Epithelial cell of esophagus (primary cell): ENCODE measurements at regions not wholly inside any gene's neighbourhood (a gene's known extent, or its start where the extent isn't known, plus 50 kb on each side); places are given as distances from the start of the nearest gene placed in this dataset.

Experiments used
- DNase-seq: peaks from one replicate; pipeline ENCODE4 v3.0.0; 2010; ENCODE audit warnings: low read depth
- H3K4me3 ChIP-seq: 2 replicates; pipeline ENCODE4 v1.5.1; 2011; ENCODE audit warnings: mild to moderate bottlenecking, low read length, control low read depth
- TF ChIP-seq, protein P1 (sequence below): IDR thresholded peaks from 2 replicates; pipeline ENCODE4 v1.5.1; 2011; ENCODE audit warnings: low read depth, mild to moderate bottlenecking, low read length, control low read depth, inconsistent platforms; ENCODE audit not compliant: insufficient read depth; ENCODE audit errors: missing control alignments

DNA sequence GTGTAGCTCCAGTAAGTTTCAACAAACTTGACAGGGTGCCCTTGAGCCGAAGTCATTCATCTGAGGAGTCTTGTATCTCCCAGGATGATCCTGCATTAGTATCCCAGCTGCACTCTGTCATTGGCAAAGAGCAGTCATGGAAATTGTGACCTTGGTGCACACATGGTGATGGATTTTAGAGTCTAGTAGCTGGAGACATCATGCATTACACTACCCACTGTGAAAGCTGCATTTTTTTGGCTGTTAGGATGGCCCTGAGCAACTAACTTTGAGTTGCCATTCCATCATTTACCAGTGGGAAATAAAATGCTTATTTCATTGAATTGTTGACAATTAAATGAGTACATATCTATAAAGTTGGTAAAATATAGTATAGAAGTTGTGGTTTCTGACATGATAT, 552.6 kb upstream of the CBLB start:
- TF ChIP-seq, protein P1, sequence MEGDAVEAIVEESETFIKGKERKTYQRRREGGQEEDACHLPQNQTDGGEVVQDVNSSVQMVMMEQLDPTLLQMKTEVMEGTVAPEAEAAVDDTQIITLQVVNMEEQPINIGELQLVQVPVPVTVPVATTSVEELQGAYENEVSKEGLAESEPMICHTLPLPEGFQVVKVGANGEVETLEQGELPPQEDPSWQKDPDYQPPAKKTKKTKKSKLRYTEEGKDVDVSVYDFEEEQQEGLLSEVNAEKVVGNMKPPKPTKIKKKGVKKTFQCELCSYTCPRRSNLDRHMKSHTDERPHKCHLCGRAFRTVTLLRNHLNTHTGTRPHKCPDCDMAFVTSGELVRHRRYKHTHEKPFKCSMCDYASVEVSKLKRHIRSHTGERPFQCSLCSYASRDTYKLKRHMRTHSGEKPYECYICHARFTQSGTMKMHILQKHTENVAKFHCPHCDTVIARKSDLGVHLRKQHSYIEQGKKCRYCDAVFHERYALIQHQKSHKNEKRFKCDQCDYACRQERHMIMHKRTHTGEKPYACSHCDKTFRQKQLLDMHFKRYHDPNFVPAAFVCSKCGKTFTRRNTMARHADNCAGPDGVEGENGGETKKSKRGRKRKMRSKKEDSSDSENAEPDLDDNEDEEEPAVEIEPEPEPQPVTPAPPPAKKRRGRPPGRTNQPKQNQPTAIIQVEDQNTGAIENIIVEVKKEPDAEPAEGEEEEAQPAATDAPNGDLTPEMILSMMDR: no peak

DNA sequence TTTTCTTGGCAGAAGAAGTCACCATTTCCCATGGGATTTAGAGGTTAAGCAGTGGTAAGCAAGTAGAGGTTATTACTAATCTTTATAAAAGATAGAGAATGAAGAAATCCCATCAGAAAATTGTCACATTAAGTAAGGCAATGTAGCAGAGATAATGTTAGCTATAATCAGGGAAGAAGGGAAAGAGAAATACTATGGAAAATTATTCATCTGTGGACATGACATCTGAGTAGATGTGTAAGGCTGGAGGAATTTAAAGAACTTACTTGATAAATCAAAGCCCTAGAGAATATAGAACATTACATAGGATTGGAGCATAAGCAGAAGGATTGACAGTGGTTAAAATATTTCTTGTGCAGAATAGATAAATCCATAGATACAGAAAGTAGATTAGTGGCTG, 553.1 kb upstream of the CBLB start:
- TF ChIP-seq, protein P1: no peak
- DNase-seq: no peak
- no peak overlapping the region for H3K4me3 ChIP-seq

More for the DNA sequence above, 552.6 kb upstream of the CBLB start:
- DNase-seq: no peak
- no peak overlapping the region for H3K4me3 ChIP-seq

DNA sequence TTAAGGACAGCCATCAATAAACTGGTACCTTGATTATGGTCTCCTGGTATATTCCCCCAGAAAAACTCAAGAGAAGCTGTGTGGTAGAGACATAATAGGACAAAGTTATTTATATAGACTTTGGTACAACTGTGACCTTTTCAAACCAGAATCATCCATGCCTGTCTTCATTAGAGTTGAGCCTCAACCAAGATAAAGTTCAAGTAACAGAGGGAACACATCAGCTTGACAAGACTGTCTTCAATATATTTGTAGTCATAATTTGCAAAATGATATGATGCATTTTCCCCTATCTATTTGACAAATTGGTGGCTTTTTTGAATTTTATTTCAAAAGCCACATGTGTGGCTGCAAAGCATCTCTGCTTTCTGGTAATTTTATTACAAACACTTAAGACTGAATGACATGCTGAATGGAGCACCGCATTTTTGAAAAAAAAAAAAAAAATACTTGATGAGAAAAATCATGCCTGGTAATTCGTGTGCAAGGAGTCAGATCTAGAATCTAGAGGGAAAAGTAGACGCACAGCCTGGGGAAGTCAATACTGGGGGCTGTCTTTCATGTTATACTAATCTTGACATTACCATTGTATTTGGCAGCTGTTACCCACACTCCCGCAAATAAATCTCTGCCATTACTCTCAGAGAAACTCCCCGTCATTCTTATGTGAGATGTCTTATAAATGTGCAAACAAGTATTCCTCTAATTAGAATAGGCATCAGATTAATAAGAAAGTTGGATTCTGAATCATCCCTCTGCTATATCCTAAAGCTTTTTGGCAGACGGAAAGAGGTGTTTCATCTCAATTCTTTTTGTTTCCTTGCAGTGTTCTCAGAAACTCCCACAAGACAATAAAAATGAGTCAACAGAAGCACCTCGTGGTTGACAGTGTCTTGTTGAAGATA, 554.8 kb upstream of the CBLB start:
- H3K4me3 ChIP-seq: no peak overlapping the region
- TF ChIP-seq, protein P1: no peak
- peak; percentile 69 for DNase-seq

DNA sequence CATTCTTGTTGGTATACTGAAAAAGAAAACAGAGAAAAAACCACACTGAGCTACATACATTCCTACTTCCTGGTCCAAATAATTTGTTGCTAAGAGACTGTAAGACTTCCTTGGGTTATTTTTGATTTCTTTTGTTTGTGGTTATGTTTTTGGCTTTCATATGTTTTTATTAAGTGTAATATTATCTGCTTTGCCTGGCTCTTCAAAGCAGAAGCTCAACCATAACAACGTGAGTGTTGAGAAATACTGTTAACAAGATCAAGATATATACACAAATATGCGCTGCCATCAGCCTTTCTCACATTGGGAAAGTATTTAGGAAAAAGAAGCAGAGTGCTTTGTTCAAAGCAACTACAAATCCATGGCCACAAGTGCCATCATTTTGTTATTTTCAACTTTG, 556.2 kb upstream of the CBLB start:
- no peak overlapping the region for H3K4me3 ChIP-seq
- TF ChIP-seq, protein P1: no peak

DNA sequence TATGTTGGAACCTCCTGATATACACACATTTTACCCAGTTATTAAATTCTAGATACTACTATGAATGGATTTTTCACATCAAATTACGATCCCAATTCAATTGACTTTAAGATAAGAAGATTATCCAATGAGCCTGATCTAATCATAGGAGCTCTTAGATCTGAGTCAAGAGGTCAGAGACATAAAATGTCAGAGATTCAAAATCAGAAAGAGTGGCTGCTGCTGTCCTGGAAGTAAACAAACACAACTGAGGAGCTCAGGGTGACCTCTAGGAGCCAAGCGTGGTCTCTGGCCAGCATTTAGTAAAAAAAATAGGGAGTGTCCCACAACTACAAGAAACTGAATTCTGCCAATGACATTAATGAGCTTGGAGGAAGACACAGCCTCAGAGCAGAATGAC, 557.1 kb upstream of the CBLB start:
- H3K4me3 ChIP-seq: no peak overlapping the region
- DNase-seq: no peak
- TF ChIP-seq, protein P1: no peak

More for the DNA sequence above, 556.2 kb upstream of the CBLB start:
- DNase-seq: no peak

DNA sequence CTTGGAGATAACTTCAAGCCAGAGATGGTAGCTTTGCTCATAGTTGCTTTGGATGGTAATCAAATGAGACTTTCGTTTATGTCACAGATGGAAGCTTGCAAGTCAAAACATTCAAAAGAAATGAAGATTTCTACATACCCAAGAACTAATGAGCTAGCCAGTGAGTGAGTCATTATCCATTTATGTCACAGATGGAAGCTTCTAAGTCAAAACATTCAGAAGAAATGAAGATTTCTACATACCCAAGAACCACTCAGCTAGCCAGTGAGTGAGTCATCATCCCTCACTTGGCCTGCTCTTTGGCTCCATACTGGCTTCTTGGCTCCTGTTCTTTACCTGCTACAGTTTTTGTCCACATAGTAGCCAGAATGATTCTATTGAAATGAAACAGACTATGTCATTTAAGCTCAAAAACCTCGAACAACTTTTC, 559.8 kb upstream of the CBLB start:
- peak; percentile 95 for DNase-seq
- H3K4me3 ChIP-seq: no peak overlapping the region
- TF ChIP-seq, protein P1: no peak

DNA sequence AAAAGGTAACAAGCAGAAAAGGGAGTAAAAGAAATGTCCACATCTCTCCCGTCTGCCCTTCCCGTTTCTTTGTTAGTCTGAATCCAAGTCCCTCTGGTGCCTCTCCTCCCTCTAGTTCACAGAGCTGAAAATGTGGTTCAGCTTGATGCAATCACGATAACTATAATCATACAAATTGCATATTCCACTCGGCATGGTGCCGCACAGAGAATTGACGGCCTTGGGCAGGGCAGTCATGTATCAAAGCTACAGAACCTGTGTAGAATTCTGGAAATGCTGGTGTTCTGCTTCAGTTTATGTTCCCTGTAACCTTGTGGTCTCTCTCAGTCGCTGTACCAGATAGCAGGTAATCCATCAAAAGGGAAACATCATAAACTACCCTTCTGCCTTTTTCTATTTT, 562.9 kb upstream of the CBLB start:
- no peak for DNase-seq
- no peak overlapping the region for H3K4me3 ChIP-seq
- TF ChIP-seq, protein P1: no peak
